NT2/D1 (cell line): ENCODE measurements at regions not wholly inside any gene's neighbourhood (a gene's known extent, or its start where the extent isn't known, plus 50 kb on each side); places are given as distances from the start of the nearest gene placed in this dataset.

Experiments used
- DNase-seq: peaks from one replicate; pipeline ENCODE4 v3.0.0-alpha.2; 2011; ENCODE audit warnings: low read depth, low spot score
- H3K27me3 ChIP-seq: 2 replicates; pipeline ENCODE4 v1.6.0; 2011; ENCODE audit warnings: mild to moderate bottlenecking; ENCODE audit not compliant: insufficient read length, insufficient read depth
- H3K36me3 ChIP-seq: 2 replicates; pipeline ENCODE4 v1.6.1; 2011; ENCODE audit warnings: mild to moderate bottlenecking, low read length, mixed read lengths; ENCODE audit not compliant: insufficient read depth, insufficient read length
- H3K4me1 ChIP-seq: 2 replicates; pipeline ENCODE4 v1.5.1; 2011; ENCODE audit not compliant: insufficient read depth, insufficient read length
- H3K4me3 ChIP-seq: 2 replicates; pipeline ENCODE4 v1.5.1; 2011; ENCODE audit warnings: low read depth; ENCODE audit not compliant: insufficient read length
- H3K9ac ChIP-seq: 2 replicates; pipeline ENCODE4 v1.6.0; 2011; ENCODE audit warnings: low read depth; ENCODE audit not compliant: insufficient read length
- H3K9me3 ChIP-seq: 2 replicates; pipeline ENCODE4 v1.5.1; 2011; ENCODE audit warnings: mild to moderate bottlenecking, low read length; ENCODE audit not compliant: insufficient read depth
- SUZ12 ChIP-seq: IDR thresholded peaks from 2 replicates; pipeline ENCODE4 v1.6.1; 2011; ENCODE audit not compliant: insufficient read length, insufficient read depth; ENCODE audit errors: extremely low read depth
- YY1 ChIP-seq: IDR thresholded peaks from 2 replicates; pipeline ENCODE4 v1.6.1; 2011; ENCODE audit not compliant: insufficient read length, insufficient read depth
- ZNF274 ChIP-seq: IDR thresholded peaks from 2 replicates; pipeline ENCODE4 v1.6.1; 2011; ENCODE audit warnings: mild to moderate bottlenecking, low read depth, low read length

DNA sequence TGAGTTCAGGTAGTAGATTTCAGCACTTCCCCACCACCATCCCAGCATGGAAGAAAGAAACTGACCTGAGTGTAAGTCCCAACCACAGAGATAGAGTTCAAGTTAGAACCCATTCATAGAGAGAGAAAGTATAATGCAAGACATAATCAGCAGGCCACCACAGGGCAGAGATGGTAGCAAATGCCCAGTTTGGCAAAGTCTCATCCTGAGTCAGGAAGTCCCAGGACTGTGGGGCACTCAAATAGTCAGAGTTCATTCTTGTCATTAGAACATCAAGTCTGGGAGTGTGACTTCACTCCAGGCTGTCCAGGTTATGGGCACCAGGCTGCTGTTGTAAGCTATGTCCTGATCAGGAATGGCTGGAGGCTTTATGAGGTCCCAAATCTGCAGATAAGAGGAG is 72.0 kb upstream of the USP47 start:
- H3K27me3 ChIP-seq = no peaks in the 10 kb centered on the region
- TF ChIP-seq ZNF274 = no peak
- no peak for TF ChIP-seq YY1
- TF ChIP-seq SUZ12 = no peak
- H3K4me3 ChIP-seq = no peak overlapping the region
- no peaks in the 10 kb centered on the region for H3K4me1 ChIP-seq
- no peaks in the 10 kb centered on the region for H3K36me3 ChIP-seq
- DNase-seq = no peak
- H3K9me3 ChIP-seq = no peaks in the 10 kb centered on the region
- H3K9ac ChIP-seq = no peak overlapping the region

DNA sequence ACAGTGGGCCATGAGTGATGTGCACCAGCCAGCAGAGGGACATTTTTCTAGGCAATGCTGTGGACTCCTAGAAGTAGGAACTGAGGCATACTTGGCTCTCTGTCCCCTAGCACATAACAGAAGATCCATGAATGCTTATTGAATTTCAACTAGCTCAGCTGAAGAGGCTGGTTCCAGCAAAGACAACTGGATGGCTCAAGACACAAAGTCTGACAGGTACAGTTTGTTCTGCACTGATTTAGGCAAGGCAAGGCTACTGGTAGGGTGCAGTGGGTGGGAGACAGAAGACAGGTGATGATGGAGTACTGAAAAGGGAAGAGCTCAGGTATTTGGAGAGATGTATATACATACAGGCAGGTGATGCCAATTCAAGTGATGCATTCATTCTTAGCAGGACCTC is 72.4 kb upstream of the USP47 start:
- Histone ChIP-seq H3K9me3 (no peaks in the 10 kb centered on the region), H3K9ac (no peak overlapping the region), H3K4me1 (no peaks in the 10 kb centered on the region), H3K36me3 (no peaks in the 10 kb centered on the region), H3K27me3 (no peaks in the 10 kb centered on the region), H3K4me3 (no peak overlapping the region)
- DNase-seq = no peak
- TF ChIP-seq ZNF274 (no peak), SUZ12 (no peak), YY1 (no peak)

DNA sequence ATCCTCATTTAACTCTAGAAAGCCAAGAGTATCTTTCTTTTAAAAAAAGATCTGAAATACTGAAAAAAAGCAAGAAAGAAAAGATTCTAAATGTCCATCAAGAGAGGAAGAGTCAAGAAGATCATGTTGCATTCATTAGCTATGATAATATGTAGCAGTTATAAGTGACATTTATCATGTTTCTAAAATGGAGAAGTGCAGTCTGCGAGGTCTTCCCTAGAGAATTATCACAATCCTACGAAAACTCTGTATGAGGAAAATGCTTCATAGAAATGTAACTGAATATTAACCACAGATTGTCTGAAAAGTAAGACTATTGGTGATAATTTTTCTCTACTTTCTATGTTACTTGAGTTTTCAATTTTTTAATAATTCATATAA is 77.4 kb upstream of the USP47 start:
- Histone ChIP-seq H3K4me3 (no peak overlapping the region), H3K4me1 (no peaks in the 10 kb centered on the region), H3K36me3 (no peaks in the 10 kb centered on the region), H3K9ac (no peak overlapping the region), H3K27me3 (no peaks in the 10 kb centered on the region), H3K9me3 (no peaks in the 10 kb centered on the region)
- TF ChIP-seq YY1 (no peak), ZNF274 (no peak), SUZ12 (no peak)
- DNase-seq = no peak

GRCh38 chr11:11763796-11764422 is 77.9 kb upstream of the USP47 start:
- H3K27me3 ChIP-seq = no peaks in the 10 kb centered on the region

GRCh38 chr11:11760838-11761237 is 80.9 kb upstream of the USP47 start:
- Histone ChIP-seq H3K36me3 (no peaks in the 10 kb centered on the region), H3K9ac (no peak overlapping the region), H3K4me3 (no peak overlapping the region), H3K4me1 (no peaks in the 10 kb centered on the region), H3K27me3 (no peaks in the 10 kb centered on the region), H3K9me3 (no peaks in the 10 kb centered on the region)
- DNase-seq = no peak
- TF ChIP-seq YY1 = no peak
- no peak for TF ChIP-seq SUZ12
- TF ChIP-seq ZNF274 = no peak

More at GRCh38 chr11:11763796-11764422, 77.9 kb upstream of the USP47 start:
- no peak for DNase-seq
- TF ChIP-seq ZNF274 = no peak
- no peak for TF ChIP-seq SUZ12
- TF ChIP-seq YY1 = no peak
- Histone ChIP-seq H3K9ac (no peak overlapping the region), H3K9me3 (no peaks in the 10 kb centered on the region), H3K36me3 (no peaks in the 10 kb centered on the region), H3K4me3 (no peak overlapping the region), H3K4me1 (no peaks in the 10 kb centered on the region)

DNA sequence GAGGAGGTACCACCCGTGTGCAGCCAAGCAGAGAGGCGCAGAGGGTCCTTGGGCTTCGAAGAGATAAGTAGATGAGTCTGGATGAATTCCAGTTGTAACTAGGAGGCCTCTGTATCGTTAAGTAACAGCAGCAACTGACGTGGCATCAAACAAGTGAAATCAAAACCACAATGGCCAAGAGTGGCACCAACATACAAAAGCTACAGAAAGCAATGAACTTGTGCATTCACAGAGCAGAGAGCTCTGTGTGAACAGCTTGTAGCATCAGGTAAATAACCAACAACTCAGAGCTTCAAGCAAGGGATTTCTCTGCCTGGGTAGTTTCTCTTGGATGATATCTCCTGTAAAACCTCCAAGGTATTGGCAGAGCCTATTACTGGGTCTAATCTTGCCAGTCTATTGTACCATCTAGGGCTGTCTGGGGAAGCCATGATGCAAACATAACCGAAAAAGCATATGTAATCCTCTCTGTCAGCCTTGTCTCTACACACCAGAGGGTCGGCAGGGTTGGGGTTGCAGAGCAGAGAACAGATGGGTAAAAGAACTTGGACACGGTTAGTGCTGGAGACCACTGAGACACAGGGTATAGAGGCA is 83.1 kb upstream of the USP47 start:
- Histone ChIP-seq H3K27me3 (no peaks in the 10 kb centered on the region), H3K9ac (no peak overlapping the region), H3K36me3 (no peaks in the 10 kb centered on the region), H3K4me3 (no peak overlapping the region), H3K4me1 (no peaks in the 10 kb centered on the region), H3K9me3 (no peaks in the 10 kb centered on the region)
- TF ChIP-seq ZNF274 = no peak
- no peak for TF ChIP-seq YY1
- TF ChIP-seq SUZ12 = no peak
- DNase-seq = no peak

DNA sequence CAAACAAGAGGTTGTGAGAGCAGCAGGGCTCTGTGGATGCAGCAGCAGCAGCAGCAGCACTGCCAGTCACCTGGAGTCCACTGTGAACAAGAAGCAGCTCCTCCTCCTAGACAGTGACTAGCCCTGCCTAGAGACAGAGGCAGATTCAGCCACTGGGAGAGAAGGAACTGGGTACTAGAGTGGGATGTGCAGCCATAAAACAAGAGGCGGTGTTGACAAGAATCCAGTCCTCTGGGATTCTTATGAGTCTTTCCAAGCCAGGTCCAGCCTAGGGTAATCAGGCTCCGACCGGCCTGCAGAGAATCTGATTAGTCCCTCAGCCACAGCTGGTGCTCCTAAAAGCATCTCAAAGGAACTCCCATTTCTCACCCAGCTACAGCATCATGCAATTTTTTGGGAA is 83.9 kb upstream of the USP47 start:
- TF ChIP-seq YY1 (no peak), SUZ12 (no peak), ZNF274 (no peak)
- Histone ChIP-seq H3K27me3 (no peaks in the 10 kb centered on the region), H3K9me3 (no peaks in the 10 kb centered on the region), H3K4me3 (no peak overlapping the region), H3K4me1 (no peaks in the 10 kb centered on the region), H3K36me3 (no peaks in the 10 kb centered on the region), H3K9ac (no peak overlapping the region)
- DNase-seq = no peak

DNA sequence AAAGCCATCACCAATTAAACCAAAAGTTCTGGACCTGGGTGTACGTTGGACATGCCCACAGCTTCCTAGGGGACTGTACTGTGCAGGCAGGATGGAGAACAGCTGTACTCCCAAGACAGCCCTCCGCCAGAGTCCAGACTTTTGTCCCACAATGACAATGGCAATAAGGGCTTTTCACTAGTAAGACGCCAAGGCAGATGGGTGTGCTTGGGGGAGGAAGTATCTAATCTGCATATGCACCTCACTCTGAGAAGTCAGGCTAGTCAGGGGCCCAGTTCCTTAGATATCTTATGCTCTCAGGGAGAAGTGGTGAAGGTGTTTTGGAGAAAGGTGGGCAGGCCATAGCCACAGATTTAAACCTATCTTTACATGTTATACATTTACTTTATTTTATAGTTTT is 85.1 kb upstream of the USP47 start:
- H3K27me3 ChIP-seq = no peaks in the 10 kb centered on the region
- H3K9me3 ChIP-seq = no peaks in the 10 kb centered on the region
- no peak for TF ChIP-seq SUZ12
- no peak for TF ChIP-seq ZNF274
- TF ChIP-seq YY1 = no peak
- H3K9ac ChIP-seq = no peak overlapping the region
- H3K4me3 ChIP-seq = no peak overlapping the region
- H3K4me1 ChIP-seq = no peaks in the 10 kb centered on the region
- peak; percentile 11 for DNase-seq
- no peaks in the 10 kb centered on the region for H3K36me3 ChIP-seq
